ENCODE measurements at regions not wholly inside any gene's neighbourhood (a gene's known extent, or its start where the extent isn't known, plus 50 kb on each side); places are given as distances from the start of the nearest gene placed in this dataset.
"Not testable (repeated sequence)": the region's sequence is repeated elsewhere in the genome, so short reads cannot be mapped to it uniquely, and the experiment has no call there.

GRCh38 chr17:30731210-30732132 is 93.0 kb downstream of the CRLF3 start:
- H3K9me3 ChIP-seq; H3K27me3 ChIP-seq; H3K36me3 ChIP-seq; intact Hi-C loops (cut with DNase I): not testable (repeated sequence)
- Histone ChIP-seq H3K4me3 (peak overlapping the region; percentile 72 to 82), H3K4me1 (peaks cover 0 to 48% of the 10 kb centered on the region in 2 donors), H3K27ac (peak overlapping the region; percentile 84 to 87)
- DNase-seq (peak; percentile 71 to 95 (median 86)), ATAC-seq (peak; percentile 98)

DNA sequence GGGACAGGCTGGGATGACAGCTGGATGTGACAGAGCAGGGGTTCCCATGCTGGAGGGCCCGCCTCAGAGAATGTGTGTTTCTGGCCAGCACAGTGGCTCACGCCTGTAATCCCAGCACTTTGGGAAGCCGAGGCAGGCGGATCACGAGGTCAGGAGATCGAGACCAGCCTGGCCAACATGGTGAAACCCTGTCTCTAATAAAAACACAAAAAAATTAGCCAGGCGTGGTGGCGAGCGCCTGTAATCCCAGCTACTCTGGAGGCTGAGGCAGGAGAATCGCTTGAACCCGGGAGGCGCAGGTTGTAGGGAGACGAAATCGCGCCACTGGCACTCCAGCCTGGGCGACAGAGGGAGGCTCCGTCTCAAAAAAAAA is 93.7 kb downstream of the CRLF3 start:
- Histone ChIP-seq H3K4me3 (peak overlapping the region; percentile 5 to 82), H3K27ac (peak overlapping the region; percentile 39 to 84), H3K4me1 (peaks cover 0 to 48% of the 10 kb centered on the region in 2 donors)
- H3K9me3 ChIP-seq; ATAC-seq; H3K36me3 ChIP-seq; H3K27me3 ChIP-seq; intact Hi-C loops (cut with DNase I): not testable (repeated sequence)
- DNase-seq: peak in 2 of 4 donors; percentile 25 to 51

DNA sequence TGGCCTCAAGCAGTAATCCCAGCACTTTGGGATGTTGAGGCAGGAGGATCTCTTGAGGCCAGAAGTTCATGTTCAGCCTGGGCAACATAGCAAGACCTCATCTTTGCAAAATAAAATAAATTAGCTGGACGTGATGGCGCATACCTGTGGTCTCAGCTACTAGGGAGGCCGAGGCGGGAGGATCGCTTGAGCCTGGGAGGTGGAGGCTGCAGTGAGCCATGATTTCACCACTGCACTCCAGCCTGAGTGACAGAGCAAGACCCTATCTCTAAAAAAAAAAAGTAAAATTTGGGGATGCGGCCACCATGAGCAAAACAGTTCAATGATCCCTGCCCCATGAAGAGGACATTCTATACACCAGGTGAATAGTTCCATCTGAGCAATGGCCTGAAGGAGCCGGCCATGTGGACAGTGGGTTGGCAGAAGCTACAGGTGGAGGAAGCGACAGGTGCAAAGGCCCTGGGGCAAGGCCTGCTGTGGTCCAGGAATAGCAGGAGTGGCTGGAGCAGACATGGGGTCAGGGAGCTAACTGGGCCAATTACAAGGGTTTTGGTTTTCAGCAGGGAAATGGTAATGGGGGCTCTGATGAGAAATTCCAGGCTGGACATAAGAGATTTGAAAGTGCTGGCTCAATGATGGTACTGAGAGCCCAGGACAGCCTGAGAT is 94.2 kb downstream of the CRLF3 start:
- H3K4me3 ChIP-seq; H3K36me3 ChIP-seq; H3K27me3 ChIP-seq; ATAC-seq; H3K9me3 ChIP-seq; intact Hi-C loops (cut with DNase I): not testable (repeated sequence)
- Histone ChIP-seq H3K4me1 (peaks cover 0 to 47% of the 10 kb centered on the region in 2 donors), H3K27ac (peak overlapping the region in 1 of 2 donors; percentile 84)
- DNase-seq: peak in 2 of 4 donors; percentile 24 to 37

DNA sequence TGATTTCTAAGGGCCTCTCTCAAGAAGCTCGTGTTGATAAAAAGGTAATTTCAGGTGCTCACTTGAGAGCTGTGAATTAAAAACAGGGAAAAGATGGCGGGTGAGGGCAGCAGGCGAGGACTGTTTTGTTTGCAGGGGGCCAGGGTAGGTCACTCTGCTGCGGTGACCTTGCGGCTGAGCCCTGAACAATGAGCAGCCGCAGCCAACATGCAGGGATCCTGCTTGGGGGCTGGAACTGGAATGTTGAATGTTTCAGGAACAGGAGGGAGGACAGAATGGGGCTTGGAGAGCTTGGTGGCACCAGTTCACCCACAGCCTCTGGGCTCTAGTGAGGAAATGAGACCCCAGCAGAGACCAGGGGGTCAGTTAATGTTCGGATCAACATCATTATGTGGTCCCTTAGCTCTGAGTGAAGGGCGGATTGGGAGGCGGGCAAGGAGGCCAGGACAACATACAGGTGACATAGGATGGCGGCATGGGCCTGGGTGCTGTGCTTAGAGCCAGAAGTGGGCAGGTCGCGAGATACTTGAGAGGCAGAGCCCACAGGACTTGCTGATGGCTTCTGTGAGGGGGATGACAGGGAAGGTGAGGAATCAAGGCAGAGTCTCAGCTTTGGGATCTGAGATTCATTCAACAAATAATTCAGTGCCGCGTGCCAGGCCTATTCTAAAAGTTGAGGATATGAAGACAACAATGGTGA is 94.9 kb downstream of the CRLF3 start:
- H3K27ac ChIP-seq; H3K9me3 ChIP-seq; intact Hi-C loops (cut with DNase I); ATAC-seq; H3K4me3 ChIP-seq; H3K36me3 ChIP-seq; H3K27me3 ChIP-seq: not testable (repeated sequence)
- H3K4me1 ChIP-seq: peaks cover 0 to 44% of the 10 kb centered on the region in 2 donors
- DNase-seq: peak in 2 of 4 donors; percentile 26 to 28

- intact Hi-C loops (cut with DNase I); ATAC-seq; H3K27me3 ChIP-seq; H3K9me3 ChIP-seq; H3K4me3 ChIP-seq; H3K36me3 ChIP-seq; H3K27ac ChIP-seq: not testable (repeated sequence)
- H3K4me1 ChIP-seq: peaks cover 0 to 25% of the 10 kb centered on the region in 2 donors
- peak in 2 of 4 donors; percentile 12 to 20 for DNase-seq
These were observed 97.0 kb downstream of the CRLF3 start for GRCh38 chr17:30727517-30727916.

- peaks cover 0 to 25% of the 10 kb centered on the region in 2 donors for H3K4me1 ChIP-seq
- H3K9me3 ChIP-seq; H3K36me3 ChIP-seq; H3K27ac ChIP-seq; H3K27me3 ChIP-seq; intact Hi-C loops (cut with DNase I); ATAC-seq; H3K4me3 ChIP-seq: not testable (repeated sequence)
- DNase-seq: peak in 1 of 4 donors; percentile 15
These were observed 97.8 kb downstream of the CRLF3 start for GRCh38 chr17:30726734-30727133.

DNA sequence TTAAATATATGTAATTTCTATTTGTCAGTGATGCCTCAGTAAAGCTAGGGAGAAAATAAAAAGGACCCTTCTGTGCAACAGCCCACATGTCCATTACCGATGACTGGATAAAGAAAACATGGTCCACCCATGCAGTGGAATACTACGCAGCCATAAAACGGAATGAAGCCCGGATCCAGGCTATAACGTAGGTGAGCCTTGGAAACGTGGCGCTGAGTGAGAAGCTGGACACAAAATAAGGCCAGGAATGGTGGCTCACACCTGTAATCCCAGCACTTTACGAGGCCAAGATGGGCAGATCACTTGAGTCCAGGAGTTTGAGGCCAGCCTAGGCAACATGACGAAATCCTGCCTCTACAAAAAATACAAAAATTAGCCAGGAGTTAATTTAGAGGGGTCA is 98.2 kb downstream of the CRLF3 start:
- H3K9me3 ChIP-seq; H3K4me3 ChIP-seq; intact Hi-C loops (cut with DNase I); DNase-seq; H3K36me3 ChIP-seq; H3K27me3 ChIP-seq; ATAC-seq; H3K27ac ChIP-seq: not testable (repeated sequence)
- H3K4me1 ChIP-seq: peaks cover 0 to 25% of the 10 kb centered on the region in 2 donors

DNA sequence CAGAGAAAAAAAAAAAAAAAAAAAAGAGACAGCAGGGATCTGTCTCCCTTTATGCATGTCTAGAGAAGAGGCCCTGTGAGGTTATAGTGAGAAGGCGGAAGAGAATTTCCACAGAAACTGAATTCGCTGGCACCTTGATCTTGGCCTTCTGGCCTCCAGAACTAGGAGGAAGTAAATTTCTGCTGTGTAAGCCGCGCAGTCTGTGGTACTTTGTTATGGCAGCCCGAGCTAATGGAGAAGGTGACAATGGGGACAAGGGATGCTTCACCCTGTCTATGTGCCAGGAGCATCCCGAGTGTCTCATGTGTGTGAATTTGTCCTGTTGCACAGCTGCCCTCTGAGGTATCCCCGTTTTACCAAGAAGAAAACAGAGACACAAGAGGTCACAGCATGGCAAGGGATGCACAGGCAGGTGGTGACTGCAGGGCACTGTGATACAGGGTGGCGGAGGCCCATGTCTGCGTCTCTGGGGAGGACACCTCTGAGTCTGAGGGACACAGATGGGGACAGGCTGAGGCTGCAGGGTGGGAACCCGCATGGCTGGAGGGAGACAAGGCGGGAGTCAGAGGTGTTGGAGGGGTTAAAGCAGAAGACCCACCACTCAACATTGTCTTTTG is 100.3 kb downstream of the CRLF3 start:
- H3K36me3 ChIP-seq; H3K9me3 ChIP-seq; intact Hi-C loops (cut with DNase I); H3K27ac ChIP-seq; ATAC-seq; H3K27me3 ChIP-seq; H3K4me3 ChIP-seq: not testable (repeated sequence)
- DNase-seq: peak in 2 of 4 donors; percentile 33 to 40
- peaks cover 0 to 16% of the 10 kb centered on the region in 2 donors for H3K4me1 ChIP-seq

- H3K9me3 ChIP-seq; H3K27me3 ChIP-seq; H3K27ac ChIP-seq; ATAC-seq; intact Hi-C loops (cut with DNase I); H3K4me1 ChIP-seq; H3K4me3 ChIP-seq; H3K36me3 ChIP-seq: not testable (repeated sequence)
- DNase-seq: peak in 2 of 4 donors; percentile 30 to 55
These were observed 102.2 kb downstream of the CRLF3 start for GRCh38 chr17:30722114-30722780.

- DNase-seq: peak in 2 of 4 donors; percentile 13 to 16
These were observed 103.5 kb downstream of the CRLF3 start for GRCh38 chr17:30720971-30721370.

More at GRCh38 chr17:30720971-30721370, 103.5 kb downstream of the CRLF3 start:
- H3K27me3 ChIP-seq; H3K36me3 ChIP-seq; H3K9me3 ChIP-seq; H3K4me1 ChIP-seq; H3K4me3 ChIP-seq; intact Hi-C loops (cut with DNase I); ATAC-seq; H3K27ac ChIP-seq: not testable (repeated sequence)

Measured in left lung (tissue), 4 donors.